ENCODE measurements at regions not wholly inside any gene's neighbourhood (a gene's known extent, or its start where the extent isn't known, plus 50 kb on each side); places are given as distances from the start of the nearest gene placed in this dataset.

- H4K5ac ChIP-seq (ENCODE audit: low read depth, low read length) = no peak overlapping the region
- H2BK120ac ChIP-seq (ENCODE audit: low read depth, low read length) = no peak overlapping the region
- H3K9me3 ChIP-seq (ENCODE audit: control insufficient read depth, insufficient read depth, low read length) = no peaks in the 10 kb centered on the region
- no peak overlapping the region for H4K91ac ChIP-seq (ENCODE audit: insufficient read depth, low read depth, low read length)
- no peak overlapping the region for H3K56ac ChIP-seq (ENCODE audit: extremely low read depth, insufficient read depth, low read length)
- no peak overlapping the region for H3K23ac ChIP-seq (ENCODE audit: low read depth, low read length)
- DNase-seq (no peak), ATAC-seq (ENCODE audit: low read depth) (no peak)
- H4K8ac ChIP-seq (ENCODE audit: low read depth in 2 of 2, low read length in 2 of 2) = no peak overlapping the region
- no peak overlapping the region for H2BK20ac ChIP-seq (ENCODE audit: low read depth, low read length)
- H2AK9ac ChIP-seq (replicated peaks; ENCODE audit: low read depth, low read length, poor library complexity) = no peak overlapping the region
- H3K27ac ChIP-seq (ENCODE audit: insufficient read depth, low read length) = no peak overlapping the region
- no peak overlapping the region for H2AK5ac ChIP-seq (ENCODE audit: low read depth, low read length)
- no peak for TF ChIP-seq MXI1 (IDR thresholded peaks at IDR 0.05; ENCODE audit: borderline replicate concordance, low read depth, low read length)
- no peak for TF ChIP-seq FOS (IDR thresholded peaks at IDR 0.05; ENCODE audit: low read depth, low read length)
- no peak for TF ChIP-seq ELK1 (IDR thresholded peaks at IDR 0.05; ENCODE audit: borderline replicate concordance, low read depth, low read length)
- TF ChIP-seq MAZ (IDR thresholded peaks at IDR 0.05; ENCODE audit: borderline replicate concordance, low read depth, low read length) = no peak
- TF ChIP-seq USF2 (IDR thresholded peaks at IDR 0.05; ENCODE audit: low read depth, low read length) = no peak
- TF ChIP-seq CHD1 (IDR thresholded peaks at IDR 0.05; ENCODE audit: low read depth, low read length) = no peak
- H2AFZ ChIP-seq (replicated peaks; ENCODE audit: low read length, poor library complexity) = no peak overlapping the region
- no peak overlapping the region for H2BK5ac ChIP-seq (ENCODE audit: low read depth, low read length, poor library complexity, severe bottlenecking)
- no peak overlapping the region for H2BK15ac ChIP-seq (ENCODE audit: low read depth, low read length)
- no peak overlapping the region for H3K9ac ChIP-seq (ENCODE audit: low read depth, low read length)
- no peaks in the 10 kb centered on the region for H3K79me1 ChIP-seq (ENCODE audit: low read depth in 1 of 2, low read length in 2 of 2)
- no peaks in the 10 kb centered on the region for H4K20me1 ChIP-seq (ENCODE audit: insufficient read depth, low read length)
- ChIA-PET POLR2A (ENCODE audit: unreplicated experiment) (no interaction called here), CTCF (no interaction called here)
- H3K4me2 ChIP-seq (ENCODE audit: low read depth, low read length) = no peak overlapping the region
- H3K18ac ChIP-seq (ENCODE audit: low read depth, low read length) = no peak overlapping the region
- H3K4me3 ChIP-seq (ENCODE audit: insufficient read depth, low read depth, low read length) = no peak overlapping the region
- in situ Hi-C loops (cut with MboI; ENCODE audit: low sequenced_read_pairs) (no loop called here), dilution Hi-C loops (cut with HindIII; ENCODE audit: low sequenced_read_pairs, unreplicated experiment) (no loop called here), intact Hi-C loops (cut with micrococcal nuclease) (no loop called here)
- no CpG with 5 or more reads among the region's 4 CpGs for WGBS, 2 experiments (ENCODE audit: extremely low coverage in 2 of 2, insufficient read length in 1 of 2)
- H3K9me1 ChIP-seq (ENCODE audit: insufficient read depth, low read length) = no peaks in the 10 kb centered on the region
- peaks cover 2% of the 10 kb centered on the region; the same call in 1 of the 2 replicates for H3K4me1 ChIP-seq (ENCODE audit: control insufficient read depth, insufficient read depth, low read length)
- BruUV-seq (replicated peaks) = no TSS peak
- no peaks in the 10 kb centered on the region for H3K36me3 ChIP-seq (ENCODE audit: control insufficient read depth, insufficient read depth, low read length)
- no peak overlapping the region for H3K14ac ChIP-seq (replicated peaks; ENCODE audit: low read depth, low read length)
- no peak overlapping the region for H3K4ac ChIP-seq (ENCODE audit: low read depth, low read length)
- peaks cover 4% of the 10 kb centered on the region; the same call in 1 of the 2 replicates for H3K27me3 ChIP-seq (ENCODE audit: control insufficient read depth, insufficient read depth, low read length)
Observed at GRCh38 chr3:56874269-56874668, 72.5 kb upstream of the ARHGEF3 start.
